KBM-7 (cell line): ENCODE measurements at regions not wholly inside any gene's neighbourhood (a gene's known extent, or its start where the extent isn't known, plus 50 kb on each side); places are given as distances from the start of the nearest gene placed in this dataset.

Experiments used
- DNase-seq: peaks from one replicate; pipeline ENCODE4 v3.0.0-alpha.2; 2015
- in situ Hi-C: fragments of 300-500 bp; cut with MboI; formaldehyde crosslinking; loops from 2 replicates; pipeline ENCODE4 v1.14.3; 2020; ENCODE audit warnings: low sequenced_read_pairs, low pct_unique_long_range_greater_than_20kb, mixed read lengths

DNA sequence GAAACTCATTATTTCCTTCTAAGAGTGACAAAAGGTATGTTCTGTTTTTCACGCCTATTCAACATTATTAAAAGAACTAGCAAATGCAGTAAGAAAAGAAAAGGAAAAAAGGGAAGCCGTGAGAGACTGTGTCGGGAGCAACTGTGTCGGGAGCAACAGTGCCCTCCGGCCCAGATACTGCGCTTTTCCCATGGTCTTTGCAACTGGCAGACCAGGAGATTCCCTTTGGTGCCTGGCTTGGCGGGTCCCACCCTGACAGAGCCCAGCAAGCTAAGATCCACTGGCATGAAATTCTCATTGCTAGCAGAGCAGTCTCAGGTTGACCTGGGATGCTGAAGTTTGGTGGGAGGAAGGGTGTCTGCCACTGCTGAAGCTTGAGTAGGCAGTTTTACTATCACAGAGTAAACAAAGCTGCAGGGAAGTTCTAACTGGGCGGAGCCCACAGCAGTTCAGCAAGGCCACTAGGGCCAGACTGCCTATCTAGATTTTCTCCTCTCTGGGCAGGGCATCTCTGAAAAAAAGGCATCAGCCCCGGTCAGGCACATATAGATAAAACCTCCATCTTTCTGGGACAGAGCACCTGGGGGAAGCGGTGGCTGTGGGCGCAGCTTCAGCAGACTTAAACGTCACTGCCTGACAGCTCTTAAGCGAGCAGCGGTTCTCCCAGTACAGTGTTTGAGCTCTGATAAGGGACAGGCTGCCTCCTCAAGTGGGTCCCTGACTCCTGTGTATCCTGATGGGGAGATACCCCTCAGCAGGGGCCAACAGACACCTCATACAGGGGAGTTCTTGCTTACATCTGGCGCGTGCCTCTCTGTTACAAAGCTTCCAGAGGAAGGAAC, 1237.4 kb upstream of the CDH18 start:
- in situ Hi-C loops, result no loop called here
- DNase-seq, result no peak

DNA sequence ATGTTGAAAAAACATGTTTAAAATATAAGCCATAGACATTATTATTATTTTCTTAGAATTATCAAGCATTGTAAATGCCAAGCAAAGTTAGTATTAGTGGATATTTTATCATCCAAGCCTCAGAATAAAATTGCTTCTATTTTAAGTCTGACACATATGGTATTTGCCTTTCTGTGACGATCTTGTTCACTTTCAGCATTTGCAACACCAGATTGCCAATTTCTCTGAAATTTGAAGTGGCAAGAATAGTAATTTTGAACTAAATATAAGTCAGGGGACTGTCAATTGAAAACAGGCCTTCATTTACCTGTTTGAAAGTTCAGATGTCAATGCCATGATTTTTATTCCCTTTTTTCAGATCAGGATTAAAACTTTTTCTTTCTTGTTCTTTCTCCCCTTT, 1233.6 kb upstream of the CDH18 start:
- in situ Hi-C loops, result no loop called here
- DNase-seq, result no peak

- no peak for DNase-seq
- in situ Hi-C loops, result no loop called here
Measured at GRCh38 chr5:21219966-21220365, 1232.0 kb upstream of the CDH18 start.

DNA sequence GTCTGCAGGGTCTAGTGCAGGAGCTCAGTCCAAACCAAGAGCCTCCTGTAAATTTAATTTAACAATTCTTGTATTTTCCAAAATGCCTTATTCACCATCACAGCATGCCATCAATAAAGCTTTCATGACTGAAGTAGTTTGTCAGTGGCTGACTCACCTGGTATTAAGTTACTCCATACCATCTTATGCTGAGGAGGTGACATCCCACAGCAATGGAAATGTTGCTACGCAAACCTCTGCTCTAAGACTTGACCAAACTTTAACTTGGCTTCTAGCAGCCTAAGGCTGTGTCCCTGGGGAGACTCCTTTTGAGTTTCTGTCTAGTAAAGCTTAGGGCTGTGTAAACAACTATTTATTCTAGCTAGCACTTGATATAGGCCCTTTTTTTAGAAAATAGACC, 1231.3 kb upstream of the CDH18 start:
- in situ Hi-C loops, result no loop called here

GRCh38 chr5:21212026-21212425, 1224.0 kb upstream of the CDH18 start:
- no peak for DNase-seq
- in situ Hi-C loops, result no loop called here

More for the DNA sequence above, 1231.3 kb upstream of the CDH18 start:
- DNase-seq, result no peak

GRCh38 chr5:21209409-21209808, 1221.4 kb upstream of the CDH18 start:
- in situ Hi-C loops, result no loop called here
- no peak for DNase-seq

- DNase-seq, result no peak
- in situ Hi-C loops, result no loop called here
Measured at GRCh38 chr5:21199087-21199486, 1211.1 kb upstream of the CDH18 start.

DNA sequence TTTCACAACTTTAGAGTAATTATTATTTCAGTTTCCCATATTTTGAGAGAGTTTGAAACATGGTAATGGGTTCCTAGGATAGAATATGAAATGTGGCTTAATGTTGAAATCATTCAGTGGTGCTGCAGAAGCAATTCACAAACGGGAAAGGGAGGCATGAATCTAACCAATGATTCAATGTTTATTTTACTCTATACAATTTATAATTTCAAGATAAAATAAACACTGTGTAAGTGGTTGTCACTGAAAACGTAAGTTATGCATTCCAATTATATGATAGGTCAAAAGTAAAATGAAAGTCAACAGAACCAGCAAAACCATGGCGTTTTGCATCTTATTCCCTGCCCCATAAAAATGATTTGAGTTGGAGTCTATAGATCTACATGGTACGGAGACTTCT, 1207.1 kb upstream of the CDH18 start:
- in situ Hi-C loops, result no loop called here

GRCh38 chr5:21185536-21185935, 1197.5 kb upstream of the CDH18 start:
- in situ Hi-C loops, result no loop called here
- no peak for DNase-seq

More for the DNA sequence above, 1207.1 kb upstream of the CDH18 start:
- no peak for DNase-seq

DNA sequence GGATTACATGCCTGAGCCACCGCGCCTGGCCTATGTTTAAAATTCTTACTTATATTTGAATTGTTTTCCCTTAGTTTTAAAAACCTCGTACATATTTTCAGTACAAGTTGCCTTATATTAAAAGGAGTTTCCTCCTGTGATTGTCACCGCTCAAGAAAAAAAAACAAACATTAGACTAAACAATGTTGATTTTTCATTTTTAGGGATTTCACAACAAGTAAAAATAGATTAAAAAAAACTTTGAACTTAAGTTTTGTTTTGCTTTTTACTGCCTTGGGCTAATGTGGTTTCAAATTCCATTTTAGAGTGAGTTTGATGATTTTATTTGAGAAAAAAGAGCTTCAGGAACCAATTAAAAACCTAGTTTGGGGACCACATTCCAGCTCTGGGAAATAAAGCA, 1196.6 kb upstream of the CDH18 start:
- no peak for DNase-seq

GRCh38 chr5:21181609-21182125, 1193.7 kb upstream of the CDH18 start:
- in situ Hi-C loops, result no loop called here

More for the DNA sequence above, 1196.6 kb upstream of the CDH18 start:
- in situ Hi-C loops, result no loop called here

GRCh38 chr5:21173526-21173925, 1185.5 kb upstream of the CDH18 start:
- DNase-seq, result no peak
- in situ Hi-C loops, result no loop called here

More at GRCh38 chr5:21181609-21182125, 1193.7 kb upstream of the CDH18 start:
- no peak for DNase-seq

DNA sequence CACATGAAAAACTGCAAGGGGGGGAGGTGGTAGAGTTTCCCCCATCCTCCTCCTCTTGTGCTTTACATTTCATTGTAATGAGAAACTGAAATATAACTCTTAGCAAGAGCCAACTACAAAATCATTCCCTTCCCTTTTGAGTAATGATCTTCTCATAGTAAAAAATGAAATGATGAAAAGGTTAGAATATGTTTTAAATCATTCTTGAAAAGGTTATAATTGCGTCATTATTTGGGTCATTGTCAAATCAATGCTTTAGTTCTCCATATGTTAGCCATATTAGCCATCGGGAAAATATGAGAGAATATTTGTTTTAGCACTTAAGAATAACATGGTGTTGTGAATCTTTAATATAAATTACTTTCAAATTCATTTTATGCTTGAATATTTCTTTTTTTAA, 1185.0 kb upstream of the CDH18 start:
- in situ Hi-C loops, result no loop called here
- no peak for DNase-seq

- DNase-seq, result no peak
- in situ Hi-C loops, result no loop called here
Measured at GRCh38 chr5:21171038-21171437, 1183.0 kb upstream of the CDH18 start.

GRCh38 chr5:21168557-21168956, 1180.6 kb upstream of the CDH18 start:
- DNase-seq, result no peak
- in situ Hi-C loops, result no loop called here

DNA sequence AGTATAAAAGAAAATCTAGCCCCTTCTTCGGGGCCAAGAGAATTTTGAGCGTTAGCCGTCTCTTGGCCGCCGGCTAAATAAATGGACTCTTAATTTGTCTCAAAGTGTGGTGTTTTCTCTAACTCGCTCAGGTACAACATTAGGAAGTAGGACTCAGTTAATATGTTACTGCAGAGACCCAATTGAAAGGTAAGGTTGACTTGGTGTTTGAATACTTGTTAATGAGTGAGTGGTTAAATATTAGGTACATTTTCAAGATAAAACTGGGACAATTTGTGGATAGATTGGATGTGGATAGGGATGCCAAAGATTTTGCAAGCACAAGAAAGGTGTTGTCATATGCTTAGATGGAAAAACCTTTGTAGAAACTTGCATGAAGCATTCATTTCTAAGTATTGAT, 1177.3 kb upstream of the CDH18 start:
- in situ Hi-C loops, result no loop called here
- DNase-seq, result no peak

GRCh38 chr5:21164425-21164824, 1176.4 kb upstream of the CDH18 start:
- in situ Hi-C loops, result no loop called here
- DNase-seq, result no peak

GRCh38 chr5:21159510-21160059, 1171.6 kb upstream of the CDH18 start:
- in situ Hi-C loops, result no loop called here
- DNase-seq, result no peak

DNA sequence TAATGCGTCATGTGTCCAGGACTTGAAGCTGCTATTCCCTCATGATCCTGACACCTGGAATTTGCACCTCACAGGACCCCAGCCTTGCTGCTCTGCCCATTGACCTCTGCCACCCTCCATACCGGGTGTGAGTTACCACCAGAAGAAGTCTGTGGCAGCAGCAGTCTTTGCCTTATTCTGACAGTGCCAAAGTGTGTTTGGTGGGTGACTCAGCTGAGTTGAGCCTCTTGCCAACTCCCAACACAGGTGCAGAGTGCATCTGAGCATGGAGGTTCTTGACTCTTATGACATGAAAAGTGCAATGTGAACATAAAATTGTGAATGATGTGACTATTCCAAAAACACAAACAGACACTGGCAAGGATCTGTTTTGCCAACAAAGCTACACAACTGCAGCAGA, 1166.5 kb upstream of the CDH18 start:
- no peak for DNase-seq
- in situ Hi-C loops, result no loop called here

GRCh38 chr5:21152611-21153010, 1164.6 kb upstream of the CDH18 start:
- in situ Hi-C loops, result no loop called here
- no peak for DNase-seq

DNA sequence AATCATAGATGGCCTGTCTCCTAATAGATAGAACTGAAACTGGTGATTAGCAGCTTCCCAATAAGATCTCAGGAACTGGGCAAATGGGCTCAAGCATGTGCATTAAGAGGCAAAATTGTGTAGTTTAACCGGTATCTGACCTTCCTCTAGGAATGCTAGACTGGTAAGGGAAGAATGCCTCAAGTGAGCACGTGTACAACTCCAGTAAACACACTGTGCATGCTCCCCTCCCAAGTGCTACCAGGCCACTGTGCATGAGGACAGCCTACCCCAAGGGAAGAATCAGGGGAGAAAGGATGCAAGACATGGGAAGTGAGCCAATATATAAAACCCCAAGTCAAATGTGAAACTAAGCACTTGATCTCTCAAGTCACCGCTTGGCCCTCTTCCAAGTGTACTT, 1157.4 kb upstream of the CDH18 start:
- DNase-seq, result no peak
- in situ Hi-C loops, result no loop called here
